WTC11 (cell line): ENCODE measurements at regions not wholly inside any gene's neighbourhood (a gene's known extent, or its start where the extent isn't known, plus 50 kb on each side); places are given as distances from the start of the nearest gene placed in this dataset.

Experiments
- ATAC-seq: fragments of 200-7000 bp; cut with Tn5 transposase; 2 replicates; pipeline ENCODE4 v1.10.0; 2021; ENCODE audit warnings: mild to moderate bottlenecking, moderate library complexity
- CTCF ChIA-PET: fragments of 300-600 bp; sonication (Branson Sonifier 250); formaldehyde crosslinking; loops from one replicate; lab custom pipeline; 2021; ENCODE audit warnings: antibody characterized with exemption; lab: Charles Lee
- POLR2A ChIA-PET: fragments of 350-600 bp; sonication (Branson Sonifier 250); formaldehyde crosslinking; loops from one replicate; lab custom pipeline; 2021; ENCODE audit warnings: antibody characterized with exemption; lab: Charles Lee
- DNase-seq: peaks from one replicate; pipeline ENCODE4 v3.0.0; 2021; ENCODE audit warnings: low spot score
- H3K27ac Mint-ChIP-seq: 2 replicates; pipeline ENCODE4 v1.8.0; 2021; ENCODE audit warnings: mixed read lengths
- H3K27me3 Mint-ChIP-seq: 2 replicates; pipeline ENCODE4 v1.8.0; 2021; ENCODE audit warnings: low read depth, mild to moderate bottlenecking, moderate library complexity, mixed read lengths
- H3K36me3 Mint-ChIP-seq: 2 replicates; pipeline ENCODE4 v1.8.0; 2021; ENCODE audit warnings: mixed read lengths
- H3K4me1 Mint-ChIP-seq: 2 replicates; pipeline ENCODE4 v1.8.0; 2022; ENCODE audit warnings: mixed read lengths
- H3K4me3 Mint-ChIP-seq: 2 replicates; pipeline ENCODE4 v1.8.0; 2021; ENCODE audit warnings: mild to moderate bottlenecking, moderate library complexity, mixed read lengths
- H3K9me3 Mint-ChIP-seq: 2 replicates; pipeline ENCODE4 v1.8.0; 2021; ENCODE audit warnings: mixed read lengths
- ATF1 ChIP-seq: sonication (generic); formaldehyde crosslinking; IDR thresholded peaks from 2 replicates; pipeline ENCODE4 v1.8.1; 2023; ENCODE audit warnings: mild to moderate bottlenecking, moderate library complexity, missing genetic modification reagents
- CBFB ChIP-seq: sonication (generic); formaldehyde crosslinking; IDR thresholded peaks from 2 replicates; pipeline ENCODE4 v1.8.1; 2022; ENCODE audit warnings: mild to moderate bottlenecking, low read depth, missing genetic modification reagents
- CREB1 ChIP-seq: sonication (generic); formaldehyde crosslinking; IDR thresholded peaks from 2 replicates; pipeline ENCODE4 v1.8.0; 2023; ENCODE audit warnings: mild to moderate bottlenecking, missing genetic modification reagents
- ELF4 ChIP-seq: sonication (generic); formaldehyde crosslinking; IDR thresholded peaks from 2 replicates; pipeline ENCODE4 v1.8.1; 2022; ENCODE audit warnings: low read depth, mild to moderate bottlenecking, moderate library complexity, missing genetic modification reagents
- ESRRA ChIP-seq: sonication (generic); formaldehyde crosslinking; IDR thresholded peaks from 2 replicates; pipeline ENCODE4 v1.8.1; 2022; ENCODE audit warnings: mild to moderate bottlenecking, missing genetic modification reagents, borderline replicate concordance
- ETV6 ChIP-seq: sonication (generic); formaldehyde crosslinking; IDR thresholded peaks from 2 replicates; pipeline ENCODE4 v1.8.1; 2022; ENCODE audit warnings: mild to moderate bottlenecking, missing genetic modification reagents
- FOXK1 ChIP-seq: sonication (generic); formaldehyde crosslinking; IDR thresholded peaks from 2 replicates; pipeline ENCODE4 v1.8.0; 2022; ENCODE audit warnings: mild to moderate bottlenecking, moderate library complexity, missing genetic modification reagents
- FOXP1 ChIP-seq: sonication (generic); formaldehyde crosslinking; IDR thresholded peaks from 2 replicates; pipeline ENCODE4 v1.8.0; 2022; ENCODE audit warnings: missing genetic modification reagents, mild to moderate bottlenecking, moderate library complexity, borderline replicate concordance
- GTF2I ChIP-seq: fragments of 250-450 bp; sonication (Bioruptor Pico); conservative IDR thresholded peaks from 2 replicates; pipeline ENCODE4 v1.4.0; 2021; ENCODE audit warnings: mild to moderate bottlenecking
- HMGA2 ChIP-seq: fragments of 250-450 bp; sonication (Bioruptor Pico); IDR thresholded peaks from 2 replicates; pipeline ENCODE4 v1.4.0; 2021; ENCODE audit warnings: mild to moderate bottlenecking, moderate library complexity
- MAX ChIP-seq: sonication (generic); formaldehyde crosslinking; IDR thresholded peaks from 2 replicates; pipeline ENCODE4 v1.8.0; 2022; ENCODE audit warnings: mild to moderate bottlenecking, missing genetic modification reagents
- NR1H2 ChIP-seq: sonication (generic); formaldehyde crosslinking; IDR thresholded peaks from 2 replicates; pipeline ENCODE4 v1.9.0; 2021; ENCODE audit warnings: mild to moderate bottlenecking, moderate library complexity, missing genetic modification reagents
- NR3C1 ChIP-seq: sonication (generic); formaldehyde crosslinking; conservative IDR thresholded peaks from 2 replicates; pipeline ENCODE4 v1.8.1; 2023; ENCODE audit warnings: low read depth, mild to moderate bottlenecking, missing genetic modification reagents
- RELA ChIP-seq: sonication (generic); formaldehyde crosslinking; IDR thresholded peaks from 2 replicates; pipeline ENCODE4 v1.8.1; 2022; ENCODE audit warnings: missing genetic modification reagents, mild to moderate bottlenecking, borderline replicate concordance
- USF1 ChIP-seq: sonication (generic); formaldehyde crosslinking; IDR thresholded peaks from 2 replicates; pipeline ENCODE4 v1.8.0; 2022; ENCODE audit warnings: mild to moderate bottlenecking, missing genetic modification reagents
- ZNF121 ChIP-seq: sonication (generic); formaldehyde crosslinking; IDR thresholded peaks from 2 replicates; pipeline ENCODE4 v1.8.0; 2023; ENCODE audit warnings: missing genetic modification reagents
- ZNF219 ChIP-seq: sonication (generic); formaldehyde crosslinking; IDR thresholded peaks from 2 replicates; pipeline ENCODE4 v1.8.0; 2023; ENCODE audit warnings: missing genetic modification reagents, mild to moderate bottlenecking, borderline replicate concordance
- ZNF263 ChIP-seq: sonication (generic); formaldehyde crosslinking; IDR thresholded peaks from 2 replicates; pipeline ENCODE4 v1.8.1; 2022; ENCODE audit warnings: low read depth, mild to moderate bottlenecking, moderate library complexity, missing genetic modification reagents
- ZNF396 ChIP-seq: fragments of 250-450 bp; sonication (Bioruptor Pico); IDR thresholded peaks from 2 replicates; pipeline ENCODE4 v1.8.0; 2021; ENCODE audit warnings: mild to moderate bottlenecking, moderate library complexity, borderline replicate concordance
- ZNF512 ChIP-seq: sonication (generic); formaldehyde crosslinking; IDR thresholded peaks from 2 replicates; pipeline ENCODE4 v1.8.1; 2022; ENCODE audit warnings: missing genetic modification reagents, borderline replicate concordance
- ZNF671 ChIP-seq: fragments of 250-450 bp; sonication (Bioruptor Pico); IDR thresholded peaks from 2 replicates; pipeline ENCODE4 v1.8.0; 2021; ENCODE audit warnings: mild to moderate bottlenecking
- TF ChIP-seq, protein P1 (sequence below): sonication (generic); formaldehyde crosslinking; IDR thresholded peaks from 2 replicates; pipeline ENCODE4 v1.8.0; 2022; ENCODE audit warnings: mild to moderate bottlenecking, missing genetic modification reagents
- TF ChIP-seq, protein P2 (sequence below): sonication (generic); formaldehyde crosslinking; IDR thresholded peaks from 2 replicates; pipeline ENCODE4 v1.8.0; 2023; ENCODE audit warnings: missing genetic modification reagents
- TF ChIP-seq, protein P3 (sequence below): sonication (generic); formaldehyde crosslinking; IDR thresholded peaks from 2 replicates; pipeline ENCODE4 v1.8.0; 2022; ENCODE audit warnings: missing genetic modification reagents
- TF ChIP-seq, protein P4 (sequence below): sonication (generic); formaldehyde crosslinking; IDR thresholded peaks from 2 replicates; pipeline ENCODE4 v1.8.1; 2022; ENCODE audit warnings: mild to moderate bottlenecking, moderate library complexity, missing genetic modification reagents

- Mint-ChIP-seq H3K4me1 (no peaks in the 10 kb centered on the region), H3K4me3 (no peak overlapping the region), H3K27me3 (no peaks in the 10 kb centered on the region), H3K9me3 (no peaks in the 10 kb centered on the region), H3K27ac (no peak overlapping the region), H3K36me3 (no peaks in the 10 kb centered on the region)
- TF ChIP-seq, protein P1, sequence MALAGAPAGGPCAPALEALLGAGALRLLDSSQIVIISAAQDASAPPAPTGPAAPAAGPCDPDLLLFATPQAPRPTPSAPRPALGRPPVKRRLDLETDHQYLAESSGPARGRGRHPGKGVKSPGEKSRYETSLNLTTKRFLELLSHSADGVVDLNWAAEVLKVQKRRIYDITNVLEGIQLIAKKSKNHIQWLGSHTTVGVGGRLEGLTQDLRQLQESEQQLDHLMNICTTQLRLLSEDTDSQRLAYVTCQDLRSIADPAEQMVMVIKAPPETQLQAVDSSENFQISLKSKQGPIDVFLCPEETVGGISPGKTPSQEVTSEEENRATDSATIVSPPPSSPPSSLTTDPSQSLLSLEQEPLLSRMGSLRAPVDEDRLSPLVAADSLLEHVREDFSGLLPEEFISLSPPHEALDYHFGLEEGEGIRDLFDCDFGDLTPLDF (CRISPR knock-in tag) = no peak
- TF ChIP-seq CREB1 (CRISPR knock-in tag) (no peak), ESRRA (CRISPR knock-in tag) (no peak), HMGA2 (no peak), ZNF219 (no peak), ELF4 (no peak), GTF2I (CRISPR knock-in tag) (no peak), NR3C1 (no peak), ZNF263 (CRISPR knock-in tag) (no peak), FOXP1 (CRISPR knock-in tag) (no peak), ZNF121 (CRISPR knock-in tag) (no peak), RELA (CRISPR knock-in tag) (no peak), ZNF512 (CRISPR knock-in tag) (no peak), ZNF671 (CRISPR knock-in tag) (no peak), NR1H2 (CRISPR knock-in tag) (no peak), FOXK1 (CRISPR knock-in tag) (no peak)
- CTCF ChIA-PET = no interaction called here
- ATAC-seq (no peak), DNase-seq (no peak)
- POLR2A ChIA-PET = no interaction called here
These were observed 698.4 kb upstream of the CCDC54 start for GRCh38 chr3:106678657-106679390.

DNA sequence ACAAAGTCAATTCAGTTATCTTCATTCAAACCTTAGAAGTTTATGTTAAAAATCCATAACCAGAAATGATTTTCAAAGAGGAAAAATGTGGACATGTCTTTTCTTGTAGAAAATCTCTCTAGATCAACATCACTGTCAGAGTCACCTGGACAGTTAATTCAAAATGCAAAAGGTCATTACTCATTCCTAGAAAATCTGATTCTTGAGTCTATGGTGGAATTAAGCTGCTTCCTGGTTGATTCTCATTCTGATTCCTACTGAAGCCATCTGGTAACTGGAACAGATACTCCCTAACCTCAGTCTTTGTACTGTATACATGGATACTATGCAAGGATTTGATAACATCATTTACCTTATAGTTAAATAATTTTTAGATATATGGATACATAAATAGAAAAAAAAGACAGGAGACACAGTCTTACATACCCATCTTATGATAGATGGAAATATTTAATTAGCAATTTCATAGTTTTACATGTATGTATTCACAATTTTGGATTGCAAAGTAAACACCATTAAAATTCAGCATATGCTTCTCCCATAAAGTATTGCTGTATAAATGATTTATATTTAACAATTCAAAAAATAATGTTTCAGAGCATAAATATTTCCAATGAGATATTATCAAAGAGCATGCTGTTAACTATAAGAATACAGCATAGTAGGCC lies 693.2 kb upstream of the CCDC54 start:
- ATAC-seq (no peak), DNase-seq (no peak)
- no peak overlapping the region for H3K4me3 Mint-ChIP-seq
- CTCF ChIA-PET = interaction anchor here (0.6 kb wide), 1 partner anchor 54 kb away, joined by 3 read pairs; no protein-coding TSS in a partner anchor
- 0 out of 2 replicates have a peak, but pooled peaks cover 3% of the 10 kb centered on the region for H3K4me1 Mint-ChIP-seq
- no peaks in the 10 kb centered on the region for H3K9me3 Mint-ChIP-seq
- POLR2A ChIA-PET = interaction anchor here (0.8 kb wide), 1 partner anchor 25 kb away, joined by 5 read pairs; no protein-coding TSS in a partner anchor
- TF ChIP-seq NR1H2 (CRISPR knock-in tag) (no peak), USF1 (CRISPR knock-in tag) (no peak), CBFB (CRISPR knock-in tag) (no peak), ZNF396 (no peak), ETV6 (no peak), ATF1 (no peak), ELF4 (no peak), MAX (CRISPR knock-in tag) (no peak)
- TF ChIP-seq, protein P2, sequence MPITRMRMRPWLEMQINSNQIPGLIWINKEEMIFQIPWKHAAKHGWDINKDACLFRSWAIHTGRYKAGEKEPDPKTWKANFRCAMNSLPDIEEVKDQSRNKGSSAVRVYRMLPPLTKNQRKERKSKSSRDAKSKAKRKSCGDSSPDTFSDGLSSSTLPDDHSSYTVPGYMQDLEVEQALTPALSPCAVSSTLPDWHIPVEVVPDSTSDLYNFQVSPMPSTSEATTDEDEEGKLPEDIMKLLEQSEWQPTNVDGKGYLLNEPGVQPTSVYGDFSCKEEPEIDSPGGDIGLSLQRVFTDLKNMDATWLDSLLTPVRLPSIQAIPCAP = no peak
- TF ChIP-seq, protein P3, sequence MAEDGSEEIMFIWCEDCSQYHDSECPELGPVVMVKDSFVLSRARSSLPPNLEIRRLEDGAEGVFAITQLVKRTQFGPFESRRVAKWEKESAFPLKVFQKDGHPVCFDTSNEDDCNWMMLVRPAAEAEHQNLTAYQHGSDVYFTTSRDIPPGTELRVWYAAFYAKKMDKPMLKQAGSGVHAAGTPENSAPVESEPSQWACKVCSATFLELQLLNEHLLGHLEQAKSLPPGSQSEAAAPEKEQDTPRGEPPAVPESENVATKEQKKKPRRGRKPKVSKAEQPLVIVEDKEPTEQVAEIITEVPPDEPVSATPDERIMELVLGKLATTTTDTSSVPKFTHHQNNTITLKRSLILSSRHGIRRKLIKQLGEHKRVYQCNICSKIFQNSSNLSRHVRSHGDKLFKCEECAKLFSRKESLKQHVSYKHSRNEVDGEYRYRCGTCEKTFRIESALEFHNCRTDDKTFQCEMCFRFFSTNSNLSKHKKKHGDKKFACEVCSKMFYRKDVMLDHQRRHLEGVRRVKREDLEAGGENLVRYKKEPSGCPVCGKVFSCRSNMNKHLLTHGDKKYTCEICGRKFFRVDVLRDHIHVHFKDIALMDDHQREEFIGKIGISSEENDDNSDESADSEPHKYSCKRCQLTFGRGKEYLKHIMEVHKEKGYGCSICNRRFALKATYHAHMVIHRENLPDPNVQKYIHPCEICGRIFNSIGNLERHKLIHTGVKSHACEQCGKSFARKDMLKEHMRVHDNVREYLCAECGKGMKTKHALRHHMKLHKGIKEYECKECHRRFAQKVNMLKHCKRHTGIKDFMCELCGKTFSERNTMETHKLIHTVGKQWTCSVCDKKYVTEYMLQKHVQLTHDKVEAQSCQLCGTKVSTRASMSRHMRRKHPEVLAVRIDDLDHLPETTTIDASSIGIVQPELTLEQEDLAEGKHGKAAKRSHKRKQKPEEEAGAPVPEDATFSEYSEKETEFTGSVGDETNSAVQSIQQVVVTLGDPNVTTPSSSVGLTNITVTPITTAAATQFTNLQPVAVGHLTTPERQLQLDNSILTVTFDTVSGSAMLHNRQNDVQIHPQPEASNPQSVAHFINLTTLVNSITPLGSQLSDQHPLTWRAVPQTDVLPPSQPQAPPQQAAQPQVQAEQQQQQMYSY (CRISPR knock-in tag) = no peak
- TF ChIP-seq, protein P4, sequence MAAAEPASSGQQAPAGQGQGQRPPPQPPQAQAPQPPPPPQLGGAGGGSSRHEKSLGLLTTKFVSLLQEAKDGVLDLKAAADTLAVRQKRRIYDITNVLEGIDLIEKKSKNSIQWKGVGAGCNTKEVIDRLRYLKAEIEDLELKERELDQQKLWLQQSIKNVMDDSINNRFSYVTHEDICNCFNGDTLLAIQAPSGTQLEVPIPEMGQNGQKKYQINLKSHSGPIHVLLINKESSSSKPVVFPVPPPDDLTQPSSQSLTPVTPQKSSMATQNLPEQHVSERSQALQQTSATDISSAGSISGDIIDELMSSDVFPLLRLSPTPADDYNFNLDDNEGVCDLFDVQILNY (CRISPR knock-in tag) = no peak
- H3K36me3 Mint-ChIP-seq = no peaks in the 10 kb centered on the region
- H3K27me3 Mint-ChIP-seq = no peaks in the 10 kb centered on the region
- H3K27ac Mint-ChIP-seq = no peak overlapping the region
